DOHH2 (cell line): ENCODE measurements at regions not wholly inside any gene's neighbourhood (a gene's known extent, or its start where the extent isn't known, plus 50 kb on each side); places are given as distances from the start of the nearest gene placed in this dataset.

Source experiments
- H3F3A ChIP-seq: fragments of 200-600 bp; sonication (generic), shearing (Covaris generic); 2 replicates; pipeline ENCODE4 v1.6.0; 2016; ENCODE audit warnings: antibody characterized with exemption, mild to moderate bottlenecking; ENCODE audit not compliant: control insufficient read depth, insufficient read depth
- H3K27ac ChIP-seq: fragments of 200-600 bp; sonication (generic); 2 replicates; pipeline ENCODE4 v1.5.1; 2014; ENCODE audit warnings: low read depth, mild to moderate bottlenecking, low read length, moderate library complexity
- H3K27me3 ChIP-seq: fragments of 200-600 bp; sonication (generic); 2 replicates; pipeline ENCODE4 v1.6.1; 2014; ENCODE audit warnings: mild to moderate bottlenecking, low read length, mixed read lengths; ENCODE audit not compliant: control insufficient read depth
- H3K36me3 ChIP-seq: fragments of 200-600 bp; sonication (generic); 2 replicates; pipeline ENCODE4 v1.6.1; 2014; ENCODE audit warnings: mild to moderate bottlenecking, low read length, moderate library complexity, mixed read lengths; ENCODE audit not compliant: control insufficient read depth
- H3K4me1 ChIP-seq: fragments of 200-600 bp; sonication (generic); 2 replicates; pipeline ENCODE4 v1.6.1; 2014; ENCODE audit warnings: mild to moderate bottlenecking, low read length, mixed read lengths; ENCODE audit not compliant: control insufficient read depth
- H3K4me2 ChIP-seq: fragments of 200-600 bp; sonication (generic); 2 replicates; pipeline ENCODE4 v1.6.0; 2014; ENCODE audit warnings: mild to moderate bottlenecking, low read length, moderate library complexity
- H3K4me3 ChIP-seq: fragments of 200-600 bp; sonication (generic); 2 replicates; pipeline ENCODE4 v1.5.1; 2014; ENCODE audit warnings: mild to moderate bottlenecking, low read length, mixed read lengths
- H3K79me2 ChIP-seq: fragments of 200-600 bp; sonication (generic); 2 replicates; pipeline ENCODE4 v1.6.1; 2014; ENCODE audit warnings: mild to moderate bottlenecking, low read length, mixed read lengths; ENCODE audit not compliant: control insufficient read depth
- H3K9me2 ChIP-seq: fragments of 200-600 bp; sonication (generic); replicated peaks from 2 replicates; pipeline ENCODE4 v1.6.1; 2014; ENCODE audit warnings: mild to moderate bottlenecking, low read length, mixed read lengths; ENCODE audit not compliant: control insufficient read depth
- H3K9me3 ChIP-seq: fragments of 200-600 bp; sonication (generic); 2 replicates; pipeline ENCODE4 v1.6.1; 2014; ENCODE audit warnings: antibody characterized with exemption, low read length, mixed read lengths; ENCODE audit not compliant: control insufficient read depth, insufficient read depth
- H4K20me1 ChIP-seq: fragments of 200-600 bp; sonication (generic); 2 replicates; pipeline ENCODE4 v1.6.0; 2014; ENCODE audit warnings: low read depth, mild to moderate bottlenecking, antibody characterized with exemption, low read length, moderate library complexity; ENCODE audit not compliant: control insufficient read depth, insufficient read depth
- EZH2phosphoT487 ChIP-seq: fragments of 200-600 bp; sonication (generic); IDR thresholded peaks from 2 replicates; pipeline ENCODE4 v1.6.1; 2017; ENCODE audit warnings: borderline replicate concordance, mild to moderate bottlenecking, antibody characterized with exemption, low read length, moderate library complexity, mixed read lengths
- TF ChIP-seq, protein P1 (sequence below): fragments of 200-600 bp; sonication (generic); IDR thresholded peaks from one replicate; pipeline ENCODE4 v1.5.1; 2014; ENCODE audit warnings: antibody characterized with exemption, mild to moderate bottlenecking, low read depth, low read length; ENCODE audit not compliant: poor library complexity, severe bottlenecking

- no peaks in the 10 kb centered on the region for H4K20me1 ChIP-seq
- no peak overlapping the region for H3K27ac ChIP-seq
- no peaks in the 10 kb centered on the region for H3K27me3 ChIP-seq
- no peak overlapping the region for H3K4me3 ChIP-seq
- H3K9me3 ChIP-seq, result no peaks in the 10 kb centered on the region; the same call in 1 of the 2 replicates
- no peaks in the 10 kb centered on the region for H3K36me3 ChIP-seq
- no peaks in the 10 kb centered on the region for H3K79me2 ChIP-seq
- H3K9me2 ChIP-seq, result no peaks in the 10 kb centered on the region
- no peak overlapping the region for H3K4me2 ChIP-seq
- no peaks in the 10 kb centered on the region for H3F3A ChIP-seq
- H3K4me1 ChIP-seq, result peaks cover 5% of the 10 kb centered on the region
- TF ChIP-seq, protein P1, sequence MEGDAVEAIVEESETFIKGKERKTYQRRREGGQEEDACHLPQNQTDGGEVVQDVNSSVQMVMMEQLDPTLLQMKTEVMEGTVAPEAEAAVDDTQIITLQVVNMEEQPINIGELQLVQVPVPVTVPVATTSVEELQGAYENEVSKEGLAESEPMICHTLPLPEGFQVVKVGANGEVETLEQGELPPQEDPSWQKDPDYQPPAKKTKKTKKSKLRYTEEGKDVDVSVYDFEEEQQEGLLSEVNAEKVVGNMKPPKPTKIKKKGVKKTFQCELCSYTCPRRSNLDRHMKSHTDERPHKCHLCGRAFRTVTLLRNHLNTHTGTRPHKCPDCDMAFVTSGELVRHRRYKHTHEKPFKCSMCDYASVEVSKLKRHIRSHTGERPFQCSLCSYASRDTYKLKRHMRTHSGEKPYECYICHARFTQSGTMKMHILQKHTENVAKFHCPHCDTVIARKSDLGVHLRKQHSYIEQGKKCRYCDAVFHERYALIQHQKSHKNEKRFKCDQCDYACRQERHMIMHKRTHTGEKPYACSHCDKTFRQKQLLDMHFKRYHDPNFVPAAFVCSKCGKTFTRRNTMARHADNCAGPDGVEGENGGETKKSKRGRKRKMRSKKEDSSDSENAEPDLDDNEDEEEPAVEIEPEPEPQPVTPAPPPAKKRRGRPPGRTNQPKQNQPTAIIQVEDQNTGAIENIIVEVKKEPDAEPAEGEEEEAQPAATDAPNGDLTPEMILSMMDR, result no peak
- no peak for TF ChIP-seq EZH2phosphoT487
Measured at GRCh38 chr21:22582026-22582425, 1583.8 kb downstream of the NCAM2 start.

GRCh38 chr21:22584308-22584707, 1586.1 kb downstream of the NCAM2 start:
- H3K9me2 ChIP-seq, result no peaks in the 10 kb centered on the region
- H4K20me1 ChIP-seq, result no peaks in the 10 kb centered on the region
- TF ChIP-seq EZH2phosphoT487, result no peak
- TF ChIP-seq, protein P1, result no peak
- no peak overlapping the region for H3K4me3 ChIP-seq
- H3K27me3 ChIP-seq, result no peaks in the 10 kb centered on the region
- H3K36me3 ChIP-seq, result no peaks in the 10 kb centered on the region
- no peak overlapping the region for H3K27ac ChIP-seq
- peaks cover 5% of the 10 kb centered on the region for H3K4me1 ChIP-seq
- H3K9me3 ChIP-seq, result no peaks in the 10 kb centered on the region; the same call in 1 of the 2 replicates
- no peaks in the 10 kb centered on the region for H3K79me2 ChIP-seq
- H3K4me2 ChIP-seq, result no peak overlapping the region
- H3F3A ChIP-seq, result no peaks in the 10 kb centered on the region

GRCh38 chr21:22585558-22585957, 1587.3 kb downstream of the NCAM2 start:
- no peaks in the 10 kb centered on the region for H3K27me3 ChIP-seq

More at GRCh38 chr21:22585558-22585957, 1587.3 kb downstream of the NCAM2 start:
- no peaks in the 10 kb centered on the region for H3K36me3 ChIP-seq
- no peak overlapping the region for H3K27ac ChIP-seq
- no peaks in the 10 kb centered on the region for H3K79me2 ChIP-seq
- no peaks in the 10 kb centered on the region for H3F3A ChIP-seq
- no peaks in the 10 kb centered on the region for H3K9me2 ChIP-seq
- no peaks in the 10 kb centered on the region; the same call in 1 of the 2 replicates for H3K9me3 ChIP-seq
- peaks cover 5% of the 10 kb centered on the region for H3K4me1 ChIP-seq
- no peak for TF ChIP-seq EZH2phosphoT487
- TF ChIP-seq, protein P1, result no peak
- no peaks in the 10 kb centered on the region for H4K20me1 ChIP-seq
- H3K4me3 ChIP-seq, result no peak overlapping the region
- peak overlapping the region; percentile 31 for H3K4me2 ChIP-seq
